Trophoblast cell (in vitro differentiated cells and primary cell): ENCODE measurements at regions not wholly inside any gene's neighbourhood (a gene's known extent, or its start where the extent isn't known, plus 50 kb on each side); places are given as distances from the start of the nearest gene placed in this dataset.

Source experiments
- DNase-seq, 2 donors: peaks; one replicate each; pipeline ENCODE4 v3.0.0-alpha.2; 2016
- H2AFZ ChIP-seq: 2 replicates; pipeline ENCODE4 v1.6.1; 2013; ENCODE audit warnings: low read length, moderate library complexity, mild to moderate bottlenecking; ENCODE audit not compliant: insufficient read depth, poor library complexity
- H2AK5ac ChIP-seq: 2 replicates; pipeline ENCODE4 v1.6.1; 2013; ENCODE audit warnings: mild to moderate bottlenecking, low read length
- H2BK120ac ChIP-seq: 2 replicates; pipeline ENCODE4 v1.6.1; 2013; ENCODE audit warnings: low read length, mild to moderate bottlenecking, moderate library complexity; ENCODE audit not compliant: insufficient read depth, poor library complexity
- H2BK12ac ChIP-seq: 2 replicates; pipeline ENCODE4 v1.6.1; 2013; ENCODE audit warnings: mild to moderate bottlenecking, low read length, moderate library complexity
- H2BK5ac ChIP-seq: 2 replicates; pipeline ENCODE4 v1.6.1; 2013; ENCODE audit warnings: low read length, low read depth, moderate library complexity, mild to moderate bottlenecking; ENCODE audit not compliant: poor library complexity
- H3K14ac ChIP-seq: 2 replicates; pipeline ENCODE4 v1.6.1; 2013; ENCODE audit warnings: mild to moderate bottlenecking, low read length
- H3K18ac ChIP-seq: 2 replicates; pipeline ENCODE4 v1.6.1; 2013; ENCODE audit warnings: mild to moderate bottlenecking, low read length
- H3K23ac ChIP-seq: 2 replicates; pipeline ENCODE4 v1.6.1; 2013; ENCODE audit warnings: low read length
- H3K27ac ChIP-seq: 2 replicates; pipeline ENCODE4 v1.5.1; 2013; ENCODE audit warnings: low read depth, mild to moderate bottlenecking, inconsistent platforms, low read length, moderate library complexity
- H3K27me3 ChIP-seq: 2 replicates; pipeline ENCODE4 v1.6.1; 2013; ENCODE audit warnings: inconsistent platforms, mild to moderate bottlenecking, low read length, moderate library complexity; ENCODE audit not compliant: insufficient read depth
- H3K36me3 ChIP-seq, 2 experiments: 1 replicate in 1 of 2; 2 replicates in 1 of 2; pipeline ENCODE4 v1.6.1; 2013; ENCODE audit warnings: low read length in 2 of 2, mild to moderate bottlenecking in 2 of 2, moderate library complexity in 1 of 2; ENCODE audit not compliant: insufficient read depth in 2 of 2, control insufficient read depth in 1 of 2
- H3K4ac ChIP-seq: 2 replicates; pipeline ENCODE4 v1.6.1; 2013; ENCODE audit warnings: low read depth, mild to moderate bottlenecking, low read length, moderate library complexity
- H3K4me1 ChIP-seq, 2 experiments: 1 replicate in 1 of 2; 2 replicates in 1 of 2; pipeline ENCODE4 v1.6.1; 2013; ENCODE audit warnings: low read length in 2 of 2, mild to moderate bottlenecking in 2 of 2, moderate library complexity in 1 of 2; ENCODE audit not compliant: insufficient read depth in 2 of 2, control insufficient read depth in 1 of 2
- H3K4me2 ChIP-seq: 2 replicates; pipeline ENCODE4 v1.6.1; 2013; ENCODE audit warnings: inconsistent platforms, mild to moderate bottlenecking, low read length, moderate library complexity
- H3K4me3 ChIP-seq: 2 replicates; pipeline ENCODE4 v1.5.1; 2013; ENCODE audit warnings: mild to moderate bottlenecking, low read depth, low read length, inconsistent platforms
- H3K79me1 ChIP-seq: one replicate; pipeline ENCODE4 v1.6.1; 2013; ENCODE audit warnings: low read length
- H3K79me2 ChIP-seq: 2 replicates; pipeline ENCODE4 v1.6.1; 2013; ENCODE audit warnings: low read length, mild to moderate bottlenecking; ENCODE audit not compliant: control insufficient read depth, insufficient read depth, poor library complexity
- H3K9ac ChIP-seq: 2 replicates; pipeline ENCODE4 v1.6.1; 2013; ENCODE audit warnings: mild to moderate bottlenecking, low read length
- H3K9me3 ChIP-seq: 2 replicates; pipeline ENCODE4 v1.6.1; 2013; ENCODE audit warnings: low read depth, mild to moderate bottlenecking, control low read depth, inconsistent platforms, low read length; ENCODE audit not compliant: insufficient read depth
- H4K12ac ChIP-seq: 2 replicates; pipeline ENCODE4 v1.6.1; 2013; ENCODE audit warnings: low read depth, mild to moderate bottlenecking, low read length, moderate library complexity
- H4K8ac ChIP-seq: 2 replicates; pipeline ENCODE4 v1.6.1; 2013; ENCODE audit warnings: low read depth, mild to moderate bottlenecking, low read length, moderate library complexity
- H4K91ac ChIP-seq: one replicate; pipeline ENCODE4 v1.6.1; 2013; ENCODE audit warnings: low read depth, mild to moderate bottlenecking, low read length, moderate library complexity
- WGBS: extraction: QIAGEN DNeasy Blood & Tissue Kit; methylation state at CpG from one replicate; pipeline ENCODE4 v1.1.7; 2013; ENCODE audit warnings: missing lambda C conversion rate; ENCODE audit not compliant: insufficient read length, insufficient coverage; ENCODE audit errors: extremely low coverage; 5-methylcytosine and 5-hydroxymethylcytosine counted together

DNA sequence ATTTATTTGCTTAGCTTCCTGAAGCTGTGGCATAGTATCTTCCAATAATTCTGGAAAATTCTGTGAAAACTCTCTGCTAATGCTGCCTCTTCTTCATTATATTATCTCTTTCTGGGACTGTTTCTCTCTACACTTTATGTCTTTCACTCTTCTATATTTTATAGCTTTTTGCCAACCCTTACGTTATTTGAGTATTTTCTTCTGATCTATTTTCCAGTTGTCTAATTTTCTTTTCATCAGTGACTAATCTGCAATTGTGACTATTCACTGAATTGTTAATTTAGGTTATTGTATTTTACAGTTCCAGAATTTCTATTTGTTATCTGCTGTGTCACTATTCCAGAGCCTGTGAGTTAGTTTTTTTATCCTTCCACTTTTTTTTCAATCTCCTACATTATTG is 273.4 kb upstream of the PHYHIPL start:
- no peak overlapping the region for H3K9ac ChIP-seq

GRCh38 chr10:58909881-58910280 is 266.6 kb upstream of the PHYHIPL start:
- Histone ChIP-seq H3K9me3 (peaks cover 2% of the 10 kb centered on the region), H3K4me2 (no peak overlapping the region), H2BK12ac (no peak overlapping the region), H3K4me3 (no peak overlapping the region), H3K79me2 (no peaks in the 10 kb centered on the region), H2BK120ac (no peak overlapping the region), H3K18ac (no peak overlapping the region), H3K4me1 (no peaks in the 10 kb centered on the region), H3K79me1 (no peaks in the 10 kb centered on the region), H3K14ac (no peak overlapping the region), H3K27me3 (no peaks in the 10 kb centered on the region), H2BK5ac (no peak overlapping the region), H4K91ac (no peak overlapping the region), H3K36me3 (no peaks in the 10 kb centered on the region), H4K8ac (no peak overlapping the region), H2AFZ (no peak overlapping the region), H4K12ac (no peak overlapping the region), H2AK5ac (no peak overlapping the region), H3K23ac (no peak overlapping the region), H3K4ac (no peak overlapping the region), H3K9ac (no peak overlapping the region), H3K27ac (no peak overlapping the region)
- no CpG with 5 or more reads among the region's 2 CpGs for WGBS
- DNase-seq = peak in 1 of 2 donors; percentile 44

More for the DNA sequence above, 273.4 kb upstream of the PHYHIPL start:
- H3K79me1 ChIP-seq = no peaks in the 10 kb centered on the region
- no peak overlapping the region for H3K27ac ChIP-seq
- H3K14ac ChIP-seq = no peak overlapping the region
- no peak overlapping the region for H3K4ac ChIP-seq
- H3K4me1 ChIP-seq = no peaks in the 10 kb centered on the region
- no peak overlapping the region for H2AK5ac ChIP-seq
- H3K9me3 ChIP-seq = peaks cover 2% of the 10 kb centered on the region
- no peak overlapping the region for H4K12ac ChIP-seq
- H3K79me2 ChIP-seq = no peaks in the 10 kb centered on the region
- H4K8ac ChIP-seq = no peak overlapping the region
- H4K91ac ChIP-seq = no peak overlapping the region
- no peak overlapping the region for H3K18ac ChIP-seq
- no CpG with 5 or more reads among the region's 1 CpG for WGBS
- DNase-seq = no peak
- no peak overlapping the region for H2BK120ac ChIP-seq
- no peak overlapping the region for H3K4me2 ChIP-seq
- no peak overlapping the region for H2AFZ ChIP-seq
- H2BK12ac ChIP-seq = no peak overlapping the region
- no peak overlapping the region for H3K23ac ChIP-seq
- no peak overlapping the region for H3K4me3 ChIP-seq
- H2BK5ac ChIP-seq = no peak overlapping the region
- H3K27me3 ChIP-seq = no peaks in the 10 kb centered on the region
- H3K36me3 ChIP-seq = no peaks in the 10 kb centered on the region

GRCh38 chr10:58913717-58914116 is 262.7 kb upstream of the PHYHIPL start:
- H4K8ac ChIP-seq = no peak overlapping the region
- no peak overlapping the region for H2AK5ac ChIP-seq
- no peak for DNase-seq
- no peak overlapping the region for H4K12ac ChIP-seq
- H3K14ac ChIP-seq = no peak overlapping the region
- H2BK12ac ChIP-seq = no peak overlapping the region
- no peak overlapping the region for H2AFZ ChIP-seq
- no peak overlapping the region for H3K4me2 ChIP-seq
- no peak overlapping the region for H3K27ac ChIP-seq
- no peaks in the 10 kb centered on the region for H3K4me1 ChIP-seq
- no peak overlapping the region for H4K91ac ChIP-seq
- H3K27me3 ChIP-seq = no peaks in the 10 kb centered on the region
- H3K79me1 ChIP-seq = no peaks in the 10 kb centered on the region
- H3K36me3 ChIP-seq = no peaks in the 10 kb centered on the region
- WGBS = no CpG with 5 or more reads among the region's 3 CpGs
- H3K4me3 ChIP-seq = no peak overlapping the region
- H2BK120ac ChIP-seq = no peak overlapping the region
- H3K9ac ChIP-seq = no peak overlapping the region
- no peaks in the 10 kb centered on the region for H3K79me2 ChIP-seq
- no peak overlapping the region for H3K4ac ChIP-seq
- no peak overlapping the region for H3K23ac ChIP-seq
- H3K18ac ChIP-seq = no peak overlapping the region
- H2BK5ac ChIP-seq = no peak overlapping the region
- H3K9me3 ChIP-seq = no peaks in the 10 kb centered on the region

DNA sequence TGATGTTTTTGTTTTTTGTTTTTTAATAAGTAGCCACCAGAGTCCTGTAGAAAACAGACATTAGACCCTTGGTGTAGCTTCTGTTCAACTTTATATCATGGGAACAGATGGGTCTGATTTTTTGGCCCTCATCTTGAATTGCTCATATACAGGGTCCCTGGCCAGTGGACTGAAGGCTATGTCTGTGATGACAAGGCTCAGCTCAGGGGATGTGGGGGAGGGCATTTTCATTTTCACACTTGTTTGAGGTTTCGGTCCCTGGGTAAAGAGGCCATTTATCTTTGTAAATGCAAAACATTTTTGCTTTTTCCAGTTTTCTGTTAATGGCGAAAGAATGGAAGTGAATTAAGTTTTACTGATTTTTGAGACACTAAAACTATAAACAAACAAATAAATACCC is 257.6 kb upstream of the PHYHIPL start:
- WGBS = no CpG with 5 or more reads among the region's 2 CpGs
- H3K79me2 ChIP-seq = no peaks in the 10 kb centered on the region
- no peak for DNase-seq
- H2BK120ac ChIP-seq = no peak overlapping the region
- H4K91ac ChIP-seq = no peak overlapping the region
- no peak overlapping the region for H2AFZ ChIP-seq
- H3K4me2 ChIP-seq = no peak overlapping the region
- H3K4ac ChIP-seq = no peak overlapping the region
- H2AK5ac ChIP-seq = no peak overlapping the region
- H3K18ac ChIP-seq = no peak overlapping the region
- H3K27ac ChIP-seq = no peak overlapping the region
- no peak overlapping the region for H2BK5ac ChIP-seq
- no peak overlapping the region for H2BK12ac ChIP-seq
- H4K12ac ChIP-seq = no peak overlapping the region
- no peak overlapping the region for H3K23ac ChIP-seq
- no peaks in the 10 kb centered on the region for H3K27me3 ChIP-seq
- H3K36me3 ChIP-seq = no peaks in the 10 kb centered on the region
- H3K9me3 ChIP-seq = no peaks in the 10 kb centered on the region
- no peak overlapping the region for H3K4me3 ChIP-seq
- H3K14ac ChIP-seq = no peak overlapping the region
- no peaks in the 10 kb centered on the region for H3K79me1 ChIP-seq
- H3K4me1 ChIP-seq = no peaks in the 10 kb centered on the region
- no peak overlapping the region for H3K9ac ChIP-seq
- H4K8ac ChIP-seq = no peak overlapping the region
